Stomach (tissue), 4 donors: ENCODE measurements at regions not wholly inside any gene's neighbourhood (a gene's known extent, or its start where the extent isn't known, plus 50 kb on each side); places are given as distances from the start of the nearest gene placed in this dataset.

Source experiments
- CTCF ChIP-seq, 7 experiments: fragments of 450-650 bp in 4 of 7; fragments of 200-600 bp in 3 of 7; sonication (generic) in 3 of 7; IDR thresholded peaks; one replicate each; pipeline ENCODE4 v1.5.1; 2016 to 2019; ENCODE audit warnings: antibody characterized with exemption in 7 of 7, control low read depth in 2 of 7, mild to moderate bottlenecking in 1 of 7
- EP300 ChIP-seq: sonication (generic); formaldehyde crosslinking; IDR thresholded peaks from one replicate; pipeline ENCODE4 v1.6.1; 2017; ENCODE audit warnings: antibody characterized with exemption

DNA sequence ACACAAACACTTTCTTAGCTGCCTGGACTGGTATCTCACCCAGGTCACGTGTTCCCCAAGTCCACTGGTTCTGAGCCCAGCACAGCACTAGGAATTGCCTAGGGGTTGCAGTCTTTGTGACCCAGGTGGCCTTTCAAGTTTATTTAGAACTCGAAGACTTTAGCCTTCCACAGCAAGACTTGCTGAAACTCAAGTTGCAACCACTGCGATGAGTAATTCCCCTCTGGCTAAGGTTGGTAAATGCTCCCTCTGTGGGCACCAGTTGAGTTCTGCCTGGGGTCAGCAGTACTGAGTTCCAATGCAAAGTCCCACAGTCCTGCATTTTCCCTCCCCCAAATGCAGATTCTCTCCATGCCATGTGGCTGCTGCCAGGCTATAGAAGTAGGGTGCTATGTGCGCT, 77.6 kb upstream of the MOCS1 start:
- TF ChIP-seq CTCF (IDR thresholded peaks at IDR 0.05) (no peak), EP300 (no peak)
